ENCODE measurements at regions not wholly inside any gene's neighbourhood (a gene's known extent, or its start where the extent isn't known, plus 50 kb on each side); places are given as distances from the start of the nearest gene placed in this dataset.

DNA sequence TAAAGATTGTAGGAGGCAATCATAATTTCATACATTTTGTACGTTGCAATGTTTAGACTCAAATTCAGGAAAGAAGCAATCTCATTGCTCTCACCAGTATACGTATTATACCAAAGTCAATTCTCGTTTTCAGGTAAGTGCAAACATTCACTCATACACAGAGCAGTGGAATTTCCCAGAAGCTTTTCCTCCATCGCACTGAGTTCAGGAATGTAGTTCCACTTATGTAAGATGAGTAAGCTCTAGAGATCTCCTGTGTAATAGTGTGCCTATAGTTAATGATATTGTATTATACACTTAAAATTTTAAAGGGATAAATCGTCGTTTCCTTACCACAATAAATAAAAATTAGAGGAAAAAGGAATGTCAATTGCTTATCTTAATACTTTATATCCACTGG is 470.8 kb upstream of the KCND2 start:
- Histone ChIP-seq H3K27ac (no peak overlapping the region), H3K27me3 (no peaks in the 10 kb centered on the region), H3K36me3 (no peaks in the 10 kb centered on the region), H3K9me3 (no peaks in the 10 kb centered on the region), H3K4me1 (no peaks in the 10 kb centered on the region), H3K4me3 (no peak overlapping the region)
- intact Hi-C loops (cut with DNase I; ENCODE audit: low total_unique reads), result no loop called here
- no peak for DNase-seq
- TF ChIP-seq, protein P1, sequence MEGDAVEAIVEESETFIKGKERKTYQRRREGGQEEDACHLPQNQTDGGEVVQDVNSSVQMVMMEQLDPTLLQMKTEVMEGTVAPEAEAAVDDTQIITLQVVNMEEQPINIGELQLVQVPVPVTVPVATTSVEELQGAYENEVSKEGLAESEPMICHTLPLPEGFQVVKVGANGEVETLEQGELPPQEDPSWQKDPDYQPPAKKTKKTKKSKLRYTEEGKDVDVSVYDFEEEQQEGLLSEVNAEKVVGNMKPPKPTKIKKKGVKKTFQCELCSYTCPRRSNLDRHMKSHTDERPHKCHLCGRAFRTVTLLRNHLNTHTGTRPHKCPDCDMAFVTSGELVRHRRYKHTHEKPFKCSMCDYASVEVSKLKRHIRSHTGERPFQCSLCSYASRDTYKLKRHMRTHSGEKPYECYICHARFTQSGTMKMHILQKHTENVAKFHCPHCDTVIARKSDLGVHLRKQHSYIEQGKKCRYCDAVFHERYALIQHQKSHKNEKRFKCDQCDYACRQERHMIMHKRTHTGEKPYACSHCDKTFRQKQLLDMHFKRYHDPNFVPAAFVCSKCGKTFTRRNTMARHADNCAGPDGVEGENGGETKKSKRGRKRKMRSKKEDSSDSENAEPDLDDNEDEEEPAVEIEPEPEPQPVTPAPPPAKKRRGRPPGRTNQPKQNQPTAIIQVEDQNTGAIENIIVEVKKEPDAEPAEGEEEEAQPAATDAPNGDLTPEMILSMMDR (IDR thresholded peaks at IDR 0.05), result no peak
- TF ChIP-seq POLR2A (IDR thresholded peaks at IDR 0.05), result no peak

DNA sequence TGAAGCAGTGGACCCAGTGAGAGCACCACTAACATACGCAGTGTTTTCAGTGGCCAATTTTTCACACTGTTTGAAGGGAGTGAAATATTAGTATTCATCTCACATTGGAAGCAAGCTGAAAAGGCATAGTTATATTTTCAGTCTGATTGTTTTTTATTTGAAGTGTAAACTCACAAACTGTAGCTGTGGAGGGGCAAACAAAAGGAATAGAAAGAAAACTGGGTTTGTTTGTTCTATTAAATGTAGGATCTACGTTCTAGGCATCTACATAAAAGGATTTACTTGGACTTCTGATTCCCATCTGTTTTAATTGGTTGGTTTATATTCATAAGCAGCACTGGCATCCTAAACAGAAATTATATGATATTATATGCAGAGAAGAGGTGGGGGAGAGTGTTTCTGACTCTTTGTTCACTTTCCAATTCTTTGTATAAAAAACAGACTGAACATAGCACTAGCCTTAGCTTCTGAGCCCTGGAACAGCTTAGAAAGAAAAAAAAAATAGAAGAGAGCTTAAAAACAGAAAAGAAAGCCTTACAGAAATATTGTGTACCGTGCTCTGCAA is 447.8 kb upstream of the KCND2 start:
- intact Hi-C loops (cut with DNase I; ENCODE audit: low total_unique reads), result no loop called here
- TF ChIP-seq, protein P1 (IDR thresholded peaks at IDR 0.05), result no peak
- TF ChIP-seq POLR2A (IDR thresholded peaks at IDR 0.05), result no peak
- Histone ChIP-seq H3K9me3 (no peaks in the 10 kb centered on the region), H3K27me3 (no peaks in the 10 kb centered on the region), H3K4me1 (no peaks in the 10 kb centered on the region), H3K36me3 (no peaks in the 10 kb centered on the region), H3K4me3 (no peak overlapping the region), H3K27ac (no peak overlapping the region)
- DNase-seq, result no peak

DNA sequence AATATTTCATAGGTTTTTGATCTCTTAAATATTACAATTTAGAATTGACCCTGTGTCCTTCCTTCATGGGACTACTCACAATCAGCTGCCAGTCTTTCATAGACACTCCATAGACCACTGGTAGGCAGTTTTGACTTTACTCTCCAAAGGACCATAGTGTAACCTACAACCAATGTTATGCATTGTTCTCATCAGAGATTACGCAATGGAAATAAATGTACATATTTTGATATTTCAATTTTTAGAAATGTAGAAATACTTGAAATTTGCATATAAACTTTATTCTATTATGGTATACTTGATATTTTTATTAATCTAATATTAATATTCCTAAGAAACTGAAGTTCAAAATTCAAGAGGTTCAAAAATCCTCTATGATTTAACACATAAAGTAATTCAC is 446.4 kb upstream of the KCND2 start:
- H3K9me3 ChIP-seq, result no peaks in the 10 kb centered on the region
- intact Hi-C loops (cut with DNase I; ENCODE audit: low total_unique reads), result no loop called here
- no peak overlapping the region for H3K27ac ChIP-seq
- TF ChIP-seq POLR2A (IDR thresholded peaks at IDR 0.05), result no peak
- TF ChIP-seq, protein P1 (IDR thresholded peaks at IDR 0.05), result no peak
- no peaks in the 10 kb centered on the region for H3K36me3 ChIP-seq
- H3K4me3 ChIP-seq, result no peak overlapping the region
- no peaks in the 10 kb centered on the region for H3K27me3 ChIP-seq
- DNase-seq, result no peak
- no peaks in the 10 kb centered on the region for H3K4me1 ChIP-seq

DNA sequence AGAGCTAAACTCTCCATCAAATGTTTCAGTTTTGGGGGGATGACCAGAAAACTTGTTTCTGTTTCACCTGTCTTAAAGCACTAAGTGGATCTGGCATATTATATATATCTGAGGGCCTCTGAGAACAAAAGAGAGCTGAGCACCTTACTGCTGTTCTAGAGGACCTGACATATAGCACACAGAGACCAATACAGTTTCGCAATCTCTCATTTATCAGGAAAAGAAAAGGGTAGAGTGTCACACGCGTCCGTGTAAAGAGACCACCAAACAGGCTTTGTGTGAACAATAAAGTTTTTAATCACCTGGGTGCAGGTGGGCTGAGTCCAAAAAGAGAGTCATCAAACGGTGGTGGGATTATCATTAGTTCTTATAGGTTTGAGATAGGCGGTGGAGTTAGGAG is 434.5 kb upstream of the KCND2 start:
- intact Hi-C loops (cut with DNase I; ENCODE audit: low total_unique reads), result no loop called here
- H3K27ac ChIP-seq, result no peak overlapping the region
- no peaks in the 10 kb centered on the region for H3K27me3 ChIP-seq
- no peak for DNase-seq
- H3K36me3 ChIP-seq, result no peaks in the 10 kb centered on the region
- no peaks in the 10 kb centered on the region for H3K4me1 ChIP-seq
- H3K4me3 ChIP-seq, result no peak overlapping the region
- TF ChIP-seq, protein P1 (IDR thresholded peaks at IDR 0.05), result no peak
- no peak for TF ChIP-seq POLR2A (IDR thresholded peaks at IDR 0.05)
- H3K9me3 ChIP-seq, result no peaks in the 10 kb centered on the region

DNA sequence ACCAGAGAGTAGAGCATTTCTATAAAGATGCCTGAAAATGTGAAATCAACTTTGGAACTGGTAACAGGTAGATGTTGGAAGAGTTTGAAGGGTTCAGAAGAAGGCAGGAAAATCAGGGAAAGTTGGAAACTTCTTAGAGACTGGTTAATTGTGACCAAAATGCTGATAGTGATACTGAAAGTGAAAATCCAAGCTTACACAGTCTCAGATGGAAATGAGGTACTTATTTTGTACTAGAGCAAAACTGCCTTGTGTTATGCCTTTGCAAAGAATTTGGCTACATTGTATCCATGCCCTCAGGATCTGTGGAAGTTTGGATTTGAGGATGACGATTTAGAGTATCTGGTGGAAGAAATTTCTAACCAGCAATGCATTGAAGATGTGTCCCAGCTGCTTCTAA is 430.6 kb upstream of the KCND2 start:
- TF ChIP-seq, protein P1 (IDR thresholded peaks at IDR 0.05), result no peak
- no peak for TF ChIP-seq POLR2A (IDR thresholded peaks at IDR 0.05)
- Histone ChIP-seq H3K4me3 (no peak overlapping the region), H3K4me1 (no peaks in the 10 kb centered on the region), H3K27ac (no peak overlapping the region), H3K36me3 (no peaks in the 10 kb centered on the region), H3K27me3 (no peaks in the 10 kb centered on the region), H3K9me3 (no peaks in the 10 kb centered on the region)
- DNase-seq, result no peak
- intact Hi-C loops (cut with DNase I; ENCODE audit: low total_unique reads), result no loop called here
